Stimulated activated CD4-positive, alpha-beta T cell treated with anti-CD3 and anti-CD28 coated beads, Interleukin-12 subunit alpha, Interleukin-12 subunit beta, amount 100 ng/mL, for 48 hours (primary cell): ENCODE measurements at regions not wholly inside any gene's neighbourhood (a gene's known extent, or its start where the extent isn't known, plus 50 kb on each side); places are given as distances from the start of the nearest gene placed in this dataset.
"Not testable (repeated sequence)": the region's sequence is repeated elsewhere in the genome, so short reads cannot be mapped to it uniquely, and the experiment has no call there.

ENCODE experiments used
- DNase-seq, 3 donors: peaks; one replicate each; pipeline ENCODE4 v3.0.0-alpha.2; 2020; ENCODE audit warnings: low read depth in 2 of 3, low spot score in 1 of 3

DNA sequence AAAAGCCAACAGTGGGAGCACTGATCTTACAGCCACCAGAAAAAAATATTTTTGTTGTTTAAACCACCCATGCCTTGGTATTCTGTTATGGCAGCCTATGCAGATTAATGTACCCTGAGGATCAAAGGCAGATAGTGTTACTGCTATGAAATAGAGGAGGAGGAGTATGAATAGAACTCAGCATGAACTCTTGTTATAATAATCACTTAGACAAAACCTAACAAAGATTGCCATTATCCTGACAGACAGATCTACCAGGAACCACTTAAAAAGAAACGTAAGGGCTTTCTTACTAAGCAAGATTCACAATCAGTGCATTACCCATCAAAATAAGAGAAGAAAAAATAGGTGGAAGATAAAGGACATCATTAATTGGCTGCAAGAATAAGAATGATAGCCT lies 558.3 kb downstream of the GALC start:
- DNase-seq = no peak

DNA sequence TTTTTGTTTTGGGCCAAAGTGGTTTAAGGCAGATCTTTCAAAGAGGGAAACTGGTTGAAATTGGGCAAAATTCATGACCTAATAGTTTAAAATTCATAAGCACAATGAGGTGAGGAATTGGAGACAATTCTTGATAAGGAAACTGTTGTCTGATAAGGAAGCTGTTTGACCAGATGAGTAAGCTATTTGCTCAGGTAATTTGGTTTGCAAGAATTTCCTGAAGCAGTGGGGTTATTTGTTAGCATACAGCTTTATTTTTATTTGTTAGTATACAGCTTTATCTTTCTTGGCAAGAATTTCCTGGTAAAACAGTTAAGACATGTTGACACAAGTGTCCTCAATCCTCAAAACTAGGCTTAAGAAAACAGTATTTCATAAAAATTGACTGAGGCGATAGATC lies 559.0 kb downstream of the GALC start:
- DNase-seq = no peak

DNA sequence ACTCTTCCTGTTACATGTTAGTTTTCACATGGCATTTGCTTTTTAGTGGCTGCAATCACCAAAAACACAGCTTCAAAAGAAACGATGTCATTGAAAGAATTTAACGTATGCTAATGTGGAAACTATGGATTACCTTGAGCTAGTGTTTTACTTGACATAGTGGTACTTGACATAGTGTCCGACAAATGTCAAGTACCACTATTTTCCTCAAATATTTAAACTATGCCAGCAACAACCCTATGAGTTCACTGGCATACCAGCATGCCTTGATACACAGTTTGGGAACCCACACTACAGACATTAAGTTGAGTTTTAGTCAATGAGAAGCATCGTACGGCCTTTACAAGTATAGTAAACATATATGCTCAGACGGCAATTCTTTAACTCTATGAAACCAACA lies 560.3 kb downstream of the GALC start:
- no peak for DNase-seq

DNA sequence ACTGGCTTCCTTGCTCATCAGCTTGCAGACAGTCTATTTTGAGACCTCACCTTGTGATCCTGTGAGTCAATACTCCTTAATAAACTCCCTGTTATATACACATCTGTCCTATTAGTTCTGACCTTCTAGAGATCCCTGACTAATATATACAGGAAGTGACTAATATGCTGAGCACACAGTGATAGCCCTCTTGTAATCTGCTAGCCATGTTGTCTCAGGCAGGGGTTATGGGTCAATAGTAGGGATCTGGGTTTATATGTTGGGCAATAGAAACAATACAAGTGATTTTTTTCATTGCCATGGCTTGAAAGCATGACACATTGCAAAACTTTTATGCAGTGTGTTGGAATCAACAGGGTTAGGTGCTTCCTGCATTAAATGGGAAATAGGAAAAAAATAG lies 562.2 kb downstream of the GALC start:
- no peak for DNase-seq

DNA sequence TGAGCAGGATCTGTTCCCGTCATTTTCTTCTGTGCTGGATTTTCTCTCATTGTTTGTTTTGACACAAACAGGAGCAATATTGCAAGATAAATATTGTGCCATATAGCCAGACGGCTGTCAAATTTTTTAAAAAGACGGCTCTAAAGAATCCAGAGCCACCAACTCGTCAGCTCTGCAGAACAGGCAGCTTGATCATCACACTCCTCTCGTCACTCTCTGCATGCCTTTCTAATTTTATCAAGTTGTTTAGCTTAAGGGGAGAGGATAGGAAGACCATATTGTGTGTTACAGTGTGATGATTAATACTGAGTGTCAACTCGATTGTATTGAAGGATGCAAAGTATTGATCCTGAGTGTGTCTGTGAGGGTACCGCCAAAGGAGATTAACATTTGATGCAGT lies 562.8 kb downstream of the GALC start:
- DNase-seq = no peak

DNA sequence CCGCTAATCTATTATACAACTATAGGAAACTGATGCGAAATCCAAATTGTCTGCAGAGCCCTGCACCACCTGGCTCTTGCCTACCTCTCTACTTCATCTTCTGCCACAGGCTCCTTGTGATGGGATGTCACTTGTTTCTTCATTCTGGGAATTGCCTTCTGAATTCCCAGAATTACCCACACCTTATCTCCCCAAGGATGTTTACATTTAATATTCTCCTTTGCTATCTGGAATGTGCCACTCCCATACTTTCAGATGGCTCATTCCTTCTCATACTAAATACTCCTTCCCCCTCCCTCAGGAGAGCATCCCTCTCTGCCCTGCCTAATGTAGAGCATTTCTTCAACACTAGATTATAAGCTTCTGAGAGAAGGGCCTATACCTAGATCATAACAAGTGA lies 573.1 kb downstream of the GALC start:
- no peak for DNase-seq

DNA sequence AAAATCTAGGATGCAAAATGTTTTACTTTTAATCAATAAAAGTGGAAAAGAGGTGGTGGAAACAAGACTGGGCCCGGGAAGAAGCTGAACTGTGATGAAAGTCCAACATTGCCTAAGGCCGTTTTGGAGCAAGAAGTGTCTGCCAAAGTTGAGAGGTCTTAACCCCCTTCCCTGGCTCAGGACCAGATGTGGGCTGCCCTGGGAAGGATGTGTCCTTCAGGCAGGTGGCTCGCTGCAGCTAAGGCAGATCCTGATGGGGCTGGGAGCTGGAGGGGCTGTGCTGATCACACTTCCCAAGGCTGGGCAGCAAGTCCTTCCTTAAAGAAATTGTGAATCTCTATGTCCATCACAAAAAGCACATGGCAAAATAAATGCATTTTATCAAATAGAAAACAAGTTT lies 581.6 kb downstream of the GALC start:
- no peak for DNase-seq

DNA sequence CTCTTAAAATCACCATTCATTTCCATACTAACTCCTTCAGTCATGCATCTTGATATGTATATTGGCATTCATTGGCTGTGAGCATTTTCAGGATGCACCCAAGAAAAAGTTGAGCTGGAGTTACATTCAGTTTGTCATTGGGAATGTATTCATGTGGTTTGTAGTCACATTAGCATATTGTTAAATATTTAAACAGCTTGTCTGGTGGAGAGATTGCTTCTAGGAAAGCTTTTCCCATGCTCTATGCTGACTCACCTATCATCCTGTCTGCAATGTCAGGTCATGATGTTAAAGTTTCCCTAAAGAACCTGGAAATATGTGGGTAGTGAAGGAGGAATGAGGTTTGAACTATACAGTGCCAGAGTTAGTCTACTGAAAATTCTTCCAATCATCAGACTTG lies 583.6 kb downstream of the GALC start:
- DNase-seq = no peak

DNA sequence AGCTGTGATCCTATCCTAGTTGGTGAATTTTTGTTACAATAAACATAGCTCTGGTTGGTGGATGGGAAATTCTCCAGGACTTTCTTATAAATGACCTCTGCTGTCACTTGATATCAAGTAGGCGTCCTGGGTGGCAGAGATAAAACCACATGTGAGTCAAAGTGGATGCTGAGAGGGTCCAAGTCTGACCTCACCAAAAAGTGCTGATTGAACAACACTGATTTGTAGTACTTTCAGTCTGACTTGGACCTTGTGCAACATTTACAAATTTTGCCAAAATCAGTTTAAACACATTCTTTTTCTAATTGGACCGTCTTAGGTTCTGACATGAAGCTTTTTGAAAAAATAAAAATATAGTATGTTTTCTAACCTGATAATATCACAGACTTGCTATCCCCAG lies 585.6 kb downstream of the GALC start:
- DNase-seq = no peak

DNA sequence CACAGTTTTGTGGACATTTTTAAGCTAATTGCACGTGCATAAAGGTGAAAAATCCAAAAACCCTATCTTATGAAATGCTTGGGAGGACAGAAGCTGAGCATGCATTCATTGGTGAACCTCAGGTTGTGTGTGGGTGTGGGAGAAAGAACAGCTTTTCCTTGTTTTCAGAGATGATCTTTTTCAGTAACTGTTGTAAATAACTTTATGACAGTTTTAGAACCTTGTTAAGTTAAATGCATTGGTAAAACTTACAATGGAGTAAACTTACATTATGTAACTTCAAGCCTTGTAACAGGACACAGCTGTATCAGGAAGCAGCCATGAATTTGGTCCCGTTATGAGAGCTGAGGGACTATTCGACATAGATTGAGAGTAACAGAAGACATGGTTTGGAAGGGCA lies 587.4 kb downstream of the GALC start:
- no peak for DNase-seq

DNA sequence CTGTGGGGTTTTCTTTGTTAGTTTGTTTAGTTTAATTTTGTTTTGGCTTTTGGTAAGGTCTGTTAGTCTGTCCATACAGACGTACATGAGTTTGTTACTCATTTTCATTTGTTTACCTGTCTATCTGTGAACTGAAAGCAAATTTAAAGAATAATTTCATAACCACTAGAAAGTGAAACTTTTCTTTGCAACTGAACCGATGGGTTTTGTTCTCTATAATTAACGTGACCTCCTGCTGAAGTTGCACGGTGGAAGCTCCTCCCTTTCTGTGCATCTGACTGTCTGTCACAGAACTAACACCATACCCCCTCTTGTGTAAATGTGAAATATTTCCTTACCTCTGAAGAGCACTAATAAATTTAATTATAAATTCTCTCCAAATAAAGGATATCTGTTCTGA lies 595.5 kb downstream of the GALC start:
- no peak for DNase-seq

DNA sequence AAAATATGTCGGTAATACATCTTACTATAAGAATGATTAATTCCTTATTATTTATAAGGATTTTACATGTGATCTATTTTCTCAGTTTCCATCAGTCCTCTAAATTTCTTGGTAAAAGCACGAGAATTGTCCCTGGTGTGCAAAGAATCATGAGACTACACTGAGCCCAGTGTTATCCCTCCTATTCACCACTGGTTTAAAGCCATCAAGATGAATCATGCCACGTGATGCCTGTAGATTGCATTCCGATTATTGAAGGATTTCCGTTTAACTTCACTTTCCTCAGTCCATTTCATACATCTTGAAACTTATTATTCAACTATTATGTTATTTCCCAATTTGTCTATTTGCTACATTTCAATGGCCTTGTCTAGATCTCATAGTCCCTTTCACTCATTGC lies 601.9 kb downstream of the GALC start:
- no peak for DNase-seq

DNA sequence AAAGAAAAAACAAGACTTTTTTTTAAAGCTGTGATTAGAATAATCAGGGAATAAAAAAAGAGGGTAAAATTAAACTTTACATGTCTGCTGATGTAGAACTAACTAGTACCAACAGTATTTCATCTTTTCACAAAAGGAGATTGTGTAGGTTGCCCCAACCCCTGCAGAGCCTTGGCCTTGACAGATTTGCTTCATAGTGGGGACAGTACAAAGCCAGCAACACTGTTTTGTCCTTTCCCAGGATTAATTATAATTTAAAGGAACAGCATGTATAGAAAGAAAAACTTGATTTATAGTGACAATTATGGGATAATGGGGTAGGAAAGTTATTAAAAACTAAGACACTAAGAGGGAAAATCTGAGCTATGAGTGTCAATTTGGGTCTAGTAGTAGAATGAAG lies 604.0 kb downstream of the GALC start:
- no peak for DNase-seq

DNA sequence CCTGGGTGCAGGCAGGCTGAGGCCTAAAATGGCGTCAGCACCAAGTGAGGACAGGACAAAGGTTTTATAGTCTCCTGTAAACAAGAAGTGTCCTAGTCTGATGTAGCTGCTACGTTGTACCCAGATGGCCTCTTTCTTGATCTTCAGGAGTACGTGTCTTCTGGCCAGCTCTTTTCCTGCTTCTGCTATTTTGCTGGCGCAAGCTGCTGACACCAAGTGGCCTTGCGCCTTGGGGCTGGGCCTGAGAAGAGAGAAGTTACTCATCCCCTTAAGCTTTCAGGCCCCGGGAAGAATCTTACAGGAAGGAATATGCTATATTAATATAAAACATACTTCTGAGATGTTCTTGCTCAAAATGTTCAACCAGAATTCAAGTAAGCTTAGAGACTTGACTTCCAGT lies 605.2 kb downstream of the GALC start:
- DNase-seq = no peak

DNA sequence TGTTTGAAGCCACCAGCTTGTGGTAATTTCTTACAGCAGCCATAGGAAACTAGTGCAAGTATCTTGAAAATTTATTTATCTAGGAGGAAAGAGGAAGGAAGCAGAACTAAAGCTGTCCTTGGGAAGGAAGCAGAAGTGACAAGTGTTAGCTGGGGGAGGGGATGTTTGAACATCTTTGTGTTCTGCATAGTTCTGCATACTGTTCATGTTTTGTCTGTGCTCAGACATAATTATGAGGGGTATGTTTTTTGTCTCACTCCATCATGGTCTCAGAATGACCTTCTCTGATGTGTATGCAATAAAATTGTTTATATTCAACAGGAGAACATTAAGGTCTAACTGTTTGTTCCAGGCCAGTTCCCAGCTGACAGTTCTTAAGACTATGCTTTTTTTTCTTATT lies 606.5 kb downstream of the GALC start:
- DNase-seq = no peak

DNA sequence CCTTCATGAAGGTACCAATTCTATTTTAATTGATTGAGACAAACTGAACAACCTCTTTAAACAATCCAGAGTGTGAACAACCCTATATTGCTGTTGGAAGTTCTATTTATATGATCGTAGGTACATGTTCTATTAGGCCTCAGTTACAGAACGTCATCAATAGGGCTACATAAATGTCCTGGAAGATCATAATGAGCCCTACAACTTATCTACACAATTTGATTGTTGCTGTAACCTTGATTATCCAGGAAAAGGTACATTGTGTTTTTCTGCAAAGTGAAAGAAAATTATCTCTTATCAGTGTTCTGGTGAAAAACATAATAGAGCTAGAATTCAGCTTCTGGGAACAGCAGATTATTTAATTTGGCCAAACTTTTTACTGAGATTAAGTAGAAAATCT lies 612.9 kb downstream of the GALC start:
- DNase-seq = no peak

DNA sequence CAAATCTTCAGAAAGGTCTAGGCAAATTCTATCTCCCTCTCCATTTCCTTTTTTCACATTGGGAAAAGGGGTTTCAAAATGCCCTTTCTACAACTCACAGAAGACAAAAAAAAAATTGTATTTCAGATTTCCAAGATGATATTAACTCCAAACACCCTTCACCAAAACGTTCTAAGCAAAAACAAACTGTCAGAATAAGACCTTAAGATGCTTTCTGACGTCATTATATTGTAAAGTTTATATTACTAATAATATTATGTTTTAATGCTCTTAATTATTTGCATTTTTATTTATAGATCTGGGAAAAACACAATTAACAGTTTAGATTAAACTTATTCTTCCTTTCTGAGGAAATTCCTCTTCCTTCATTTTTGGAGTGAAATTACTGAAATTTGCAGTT lies 624.2 kb downstream of the GALC start:
- no peak for DNase-seq

DNA sequence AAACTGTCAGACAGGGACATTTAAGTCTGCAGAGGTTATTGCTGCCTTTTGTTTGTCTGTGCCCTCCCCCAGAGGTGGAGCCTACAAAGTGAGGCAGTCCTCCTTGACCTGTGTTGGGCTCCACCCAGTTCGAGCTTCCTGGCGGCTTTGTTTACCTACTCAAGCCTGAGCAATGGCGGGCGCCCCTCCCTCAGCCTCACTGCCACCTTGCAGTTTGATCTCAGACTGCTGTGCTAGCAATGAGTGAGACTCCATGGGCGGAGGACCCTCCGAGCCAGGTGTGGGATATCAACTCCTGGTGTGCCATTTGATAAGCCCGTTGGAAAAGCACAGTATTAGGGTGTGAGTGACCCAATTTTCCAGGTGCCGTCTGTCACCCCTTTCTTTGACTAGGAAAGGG lies 632.7 kb downstream of the GALC start:
- not testable (repeated sequence) for DNase-seq

DNA sequence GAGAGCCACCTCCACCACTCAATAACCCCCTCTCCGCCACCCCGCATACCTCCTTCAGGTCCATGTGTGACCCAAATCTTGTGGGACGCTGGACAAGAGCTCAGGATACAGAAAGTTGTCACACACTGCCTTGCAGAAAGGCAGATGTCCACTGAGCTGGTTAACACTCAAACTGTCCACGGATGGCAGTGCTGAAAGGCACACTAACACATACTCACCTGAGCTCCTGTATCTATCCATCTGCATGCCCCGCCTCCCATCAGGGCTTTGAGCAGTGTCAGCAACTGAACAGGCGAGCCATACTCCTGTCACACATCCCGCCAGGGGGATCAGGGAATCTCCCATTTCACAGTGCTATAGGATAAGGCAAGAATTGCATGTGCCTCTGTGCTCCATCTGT lies 642.0 kb downstream of the GALC start:
- no peak for DNase-seq

DNA sequence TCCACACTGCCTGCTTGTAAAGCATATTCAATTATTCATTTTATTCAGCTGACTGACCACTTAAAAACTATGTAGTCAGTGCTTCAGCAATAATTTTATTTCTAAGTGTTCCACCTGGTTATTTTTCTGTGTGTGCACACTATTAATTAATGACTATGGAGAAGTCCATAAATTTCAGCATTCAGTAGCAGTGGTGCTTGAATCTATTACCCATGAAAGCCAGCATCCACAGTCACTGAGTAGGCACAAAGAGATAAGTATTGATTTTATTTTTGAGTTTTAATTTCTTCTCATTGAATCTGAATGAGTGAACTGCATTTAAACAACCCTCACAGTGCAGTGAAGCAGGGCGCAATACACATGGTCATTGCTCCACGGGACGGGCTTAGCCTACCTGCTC lies 643.1 kb downstream of the GALC start:
- no peak for DNase-seq

DNA sequence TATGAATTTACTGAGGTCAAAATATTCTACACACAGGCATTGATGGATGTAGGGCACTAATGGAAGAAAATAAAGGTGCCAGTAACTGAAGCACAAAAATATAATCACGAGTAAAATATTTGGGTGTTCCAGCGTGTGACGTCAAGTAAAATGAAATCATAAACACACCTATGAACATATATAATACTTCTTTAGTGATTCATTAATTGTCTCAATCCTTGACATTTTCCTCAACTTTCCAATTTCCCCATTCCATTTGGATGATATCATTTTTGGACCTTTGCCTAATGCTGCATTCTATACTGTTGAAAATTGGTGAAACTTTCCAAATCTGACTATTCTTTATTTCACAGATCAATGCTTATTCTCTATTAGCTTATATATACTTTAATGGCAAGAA lies 649.3 kb downstream of the GALC start:
- no peak for DNase-seq

DNA sequence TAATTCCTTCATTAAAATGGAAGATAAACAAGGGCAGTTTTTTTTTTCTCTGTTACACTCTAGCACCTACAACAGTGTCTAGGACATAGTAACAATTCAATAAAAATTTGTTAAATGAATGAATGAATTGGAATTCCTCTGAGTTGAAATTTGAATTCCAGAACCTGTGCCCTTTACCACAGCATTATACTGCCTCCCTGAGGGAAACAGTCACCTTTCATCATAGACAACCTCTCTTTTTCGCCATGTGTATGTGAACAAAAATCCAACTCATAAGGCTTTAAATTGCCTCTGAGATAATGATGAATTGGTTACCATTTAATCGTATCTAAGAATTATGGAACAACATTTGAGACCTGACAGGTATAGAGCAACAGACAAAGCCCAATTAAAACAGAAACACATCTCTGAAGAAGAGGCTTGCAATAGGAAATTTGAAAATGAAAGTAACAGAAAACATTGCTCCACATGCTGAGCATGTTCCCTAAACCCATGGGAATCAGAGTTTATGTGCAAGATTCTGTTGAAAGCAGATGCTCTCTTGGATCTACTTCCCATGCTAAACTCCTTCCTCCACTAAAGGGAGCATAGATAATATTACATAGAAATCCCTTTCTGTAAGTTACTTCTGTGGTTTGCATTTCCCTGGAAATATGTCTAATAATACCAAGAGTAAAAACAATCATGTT lies 657.8 kb downstream of the GALC start:
- no peak for DNase-seq

DNA sequence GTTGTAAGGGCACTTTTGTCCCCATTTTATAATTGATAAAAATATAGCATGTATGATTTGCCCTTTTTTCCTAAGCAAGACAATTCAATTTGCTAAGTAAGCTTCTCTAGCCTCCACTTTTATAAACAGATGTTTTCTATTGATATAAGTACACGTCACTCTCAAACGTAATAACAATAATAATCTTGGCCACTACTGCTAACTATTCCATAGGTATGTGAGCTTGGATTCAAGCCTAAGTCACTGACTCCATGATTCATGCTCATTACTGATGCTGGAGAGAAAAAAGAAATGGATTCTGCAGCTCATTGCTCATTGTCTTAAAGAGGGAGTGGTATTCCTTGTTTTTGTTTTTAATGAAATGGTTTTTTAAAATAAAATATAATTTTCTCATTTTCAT lies 661.0 kb downstream of the GALC start:
- DNase-seq = no peak

DNA sequence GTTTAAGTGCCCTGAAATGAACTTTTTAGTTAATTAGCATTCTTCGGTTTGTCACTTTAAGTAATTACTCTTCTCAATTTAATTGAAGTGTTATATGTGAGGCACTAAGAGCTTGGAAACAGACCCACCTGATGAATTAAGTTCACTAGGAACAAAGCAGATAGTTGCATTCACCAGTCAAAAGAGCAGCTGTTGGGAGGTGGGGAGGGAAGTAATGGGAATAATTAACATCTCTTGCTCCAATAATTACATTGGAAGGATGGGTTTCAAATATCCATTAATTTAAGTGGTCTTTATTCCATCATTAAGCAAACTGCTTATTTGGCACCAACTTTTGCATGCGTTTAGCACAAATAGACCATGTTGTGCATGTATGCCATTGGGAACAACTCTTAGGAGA lies 667.2 kb downstream of the GALC start:
- no peak for DNase-seq
